WTC11 (cell line): ENCODE measurements at regions not wholly inside any gene's neighbourhood (a gene's known extent, or its start where the extent isn't known, plus 50 kb on each side); places are given as distances from the start of the nearest gene placed in this dataset.

ENCODE experiments used
- ATF1 ChIP-seq: sonication (generic); formaldehyde crosslinking; IDR thresholded peaks from 2 replicates; pipeline ENCODE4 v1.8.1; 2023; ENCODE audit warnings: mild to moderate bottlenecking, moderate library complexity, missing genetic modification reagents
- CTCF ChIP-seq: fragments of 200-600 bp; IDR thresholded peaks from 2 replicates; pipeline ENCODE4 v1.8.0; 2022; ENCODE audit warnings: antibody characterized with exemption
- IRF1 ChIP-seq: sonication (generic); formaldehyde crosslinking; IDR thresholded peaks from 2 replicates; pipeline ENCODE4 v1.8.0; 2023; ENCODE audit warnings: missing genetic modification reagents
- IRF2 ChIP-seq: sonication (generic); formaldehyde crosslinking; IDR thresholded peaks from 2 replicates; pipeline ENCODE4 v1.8.0; 2022; ENCODE audit warnings: low read depth, missing genetic modification reagents, borderline replicate concordance
- NFYB ChIP-seq: sonication (generic); formaldehyde crosslinking; conservative IDR thresholded peaks from 2 replicates; pipeline ENCODE4 v1.8.0; 2022; ENCODE audit warnings: low read depth, missing genetic modification reagents
- NR2C2 ChIP-seq: sonication (generic); formaldehyde crosslinking; IDR thresholded peaks from 2 replicates; pipeline ENCODE4 v1.8.0; 2022; ENCODE audit warnings: mild to moderate bottlenecking, missing genetic modification reagents
- USF2 ChIP-seq: sonication (generic); formaldehyde crosslinking; IDR thresholded peaks from 2 replicates; pipeline ENCODE4 v1.8.1; 2023; ENCODE audit warnings: mild to moderate bottlenecking, missing genetic modification reagents, moderate library complexity
- ZNF317 ChIP-seq: sonication (generic); formaldehyde crosslinking; IDR thresholded peaks from 2 replicates; pipeline ENCODE4 v1.8.1; 2023; ENCODE audit warnings: low read depth, mild to moderate bottlenecking, moderate library complexity, missing genetic modification reagents, borderline replicate concordance
- ZNF532 ChIP-seq: fragments of 250-450 bp; sonication (Bioruptor Pico); IDR thresholded peaks from 2 replicates; pipeline ENCODE4 v1.9.0; 2021; ENCODE audit warnings: mild to moderate bottlenecking, borderline replicate concordance

- TF ChIP-seq USF2 = no peak
- TF ChIP-seq IRF2 = no peak
- no peak for TF ChIP-seq CTCF
- no peak for TF ChIP-seq NR2C2 (CRISPR knock-in tag)
- TF ChIP-seq ZNF317 = no peak
- TF ChIP-seq NFYB = no peak
- no peak for TF ChIP-seq ZNF532 (CRISPR knock-in tag)
- TF ChIP-seq IRF1 (CRISPR knock-in tag) = no peak
- no peak for TF ChIP-seq ATF1 (CRISPR knock-in tag)
These were observed 153.5 kb downstream of the RFC3 start for GRCh38 chr13:33971562-33971819.
